Liver (tissue), 3 donors: ENCODE measurements at regions not wholly inside any gene's neighbourhood (a gene's known extent, or its start where the extent isn't known, plus 50 kb on each side); places are given as distances from the start of the nearest gene placed in this dataset.

ENCODE experiments used
- JUND ChIP-seq, 2 donors: IDR thresholded peaks; 2 replicates each; pipeline ENCODE4 v1.6.1; 2016; ENCODE audit warnings: antibody characterized with exemption in 2 of 2
- TAF1 ChIP-seq: conservative IDR thresholded peaks from 2 replicates; pipeline ENCODE4 v1.6.1; 2016; ENCODE audit warnings: antibody characterized with exemption, mild to moderate bottlenecking
- TF ChIP-seq, protein P1 (sequence below): IDR thresholded peaks from 2 replicates; pipeline ENCODE4 v1.6.1; 2016; ENCODE audit warnings: antibody characterized with exemption, mild to moderate bottlenecking
- TF ChIP-seq, protein P2 (sequence below): fragments of 150-350 bp; IDR thresholded peaks from 2 replicates; pipeline ENCODE4 v1.5.1; 2017; ENCODE audit warnings: improper control_type of control experiment, low read depth, low read length; ENCODE audit not compliant: missing input control
- donor health status: healthy.
- donor health status: healthy.

DNA sequence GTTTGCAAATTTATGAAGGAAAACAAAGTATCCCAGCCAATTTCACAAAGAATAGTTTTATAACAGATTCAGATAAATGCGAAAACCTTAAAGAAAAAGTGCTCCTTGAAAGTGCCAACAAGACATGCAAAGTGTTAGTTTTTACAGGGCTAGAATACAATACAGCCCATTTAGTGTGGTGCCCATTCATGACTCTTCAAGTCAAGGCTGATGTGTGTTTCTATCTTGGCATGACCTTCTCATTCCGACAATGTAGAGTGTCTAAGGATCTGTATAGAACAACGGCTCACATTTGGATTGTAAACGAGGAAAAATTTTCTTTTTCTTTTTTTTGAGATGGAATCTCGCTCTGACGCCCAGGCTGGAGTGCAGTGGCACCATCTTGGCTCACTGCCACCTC is 205.2 kb upstream of the SEMA6A start:
- TF ChIP-seq, protein P1, sequence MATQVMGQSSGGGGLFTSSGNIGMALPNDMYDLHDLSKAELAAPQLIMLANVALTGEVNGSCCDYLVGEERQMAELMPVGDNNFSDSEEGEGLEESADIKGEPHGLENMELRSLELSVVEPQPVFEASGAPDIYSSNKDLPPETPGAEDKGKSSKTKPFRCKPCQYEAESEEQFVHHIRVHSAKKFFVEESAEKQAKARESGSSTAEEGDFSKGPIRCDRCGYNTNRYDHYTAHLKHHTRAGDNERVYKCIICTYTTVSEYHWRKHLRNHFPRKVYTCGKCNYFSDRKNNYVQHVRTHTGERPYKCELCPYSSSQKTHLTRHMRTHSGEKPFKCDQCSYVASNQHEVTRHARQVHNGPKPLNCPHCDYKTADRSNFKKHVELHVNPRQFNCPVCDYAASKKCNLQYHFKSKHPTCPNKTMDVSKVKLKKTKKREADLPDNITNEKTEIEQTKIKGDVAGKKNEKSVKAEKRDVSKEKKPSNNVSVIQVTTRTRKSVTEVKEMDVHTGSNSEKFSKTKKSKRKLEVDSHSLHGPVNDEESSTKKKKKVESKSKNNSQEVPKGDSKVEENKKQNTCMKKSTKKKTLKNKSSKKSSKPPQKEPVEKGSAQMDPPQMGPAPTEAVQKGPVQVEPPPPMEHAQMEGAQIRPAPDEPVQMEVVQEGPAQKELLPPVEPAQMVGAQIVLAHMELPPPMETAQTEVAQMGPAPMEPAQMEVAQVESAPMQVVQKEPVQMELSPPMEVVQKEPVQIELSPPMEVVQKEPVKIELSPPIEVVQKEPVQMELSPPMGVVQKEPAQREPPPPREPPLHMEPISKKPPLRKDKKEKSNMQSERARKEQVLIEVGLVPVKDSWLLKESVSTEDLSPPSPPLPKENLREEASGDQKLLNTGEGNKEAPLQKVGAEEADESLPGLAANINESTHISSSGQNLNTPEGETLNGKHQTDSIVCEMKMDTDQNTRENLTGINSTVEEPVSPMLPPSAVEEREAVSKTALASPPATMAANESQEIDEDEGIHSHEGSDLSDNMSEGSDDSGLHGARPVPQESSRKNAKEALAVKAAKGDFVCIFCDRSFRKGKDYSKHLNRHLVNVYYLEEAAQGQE = no peak
- TF ChIP-seq, protein P2, sequence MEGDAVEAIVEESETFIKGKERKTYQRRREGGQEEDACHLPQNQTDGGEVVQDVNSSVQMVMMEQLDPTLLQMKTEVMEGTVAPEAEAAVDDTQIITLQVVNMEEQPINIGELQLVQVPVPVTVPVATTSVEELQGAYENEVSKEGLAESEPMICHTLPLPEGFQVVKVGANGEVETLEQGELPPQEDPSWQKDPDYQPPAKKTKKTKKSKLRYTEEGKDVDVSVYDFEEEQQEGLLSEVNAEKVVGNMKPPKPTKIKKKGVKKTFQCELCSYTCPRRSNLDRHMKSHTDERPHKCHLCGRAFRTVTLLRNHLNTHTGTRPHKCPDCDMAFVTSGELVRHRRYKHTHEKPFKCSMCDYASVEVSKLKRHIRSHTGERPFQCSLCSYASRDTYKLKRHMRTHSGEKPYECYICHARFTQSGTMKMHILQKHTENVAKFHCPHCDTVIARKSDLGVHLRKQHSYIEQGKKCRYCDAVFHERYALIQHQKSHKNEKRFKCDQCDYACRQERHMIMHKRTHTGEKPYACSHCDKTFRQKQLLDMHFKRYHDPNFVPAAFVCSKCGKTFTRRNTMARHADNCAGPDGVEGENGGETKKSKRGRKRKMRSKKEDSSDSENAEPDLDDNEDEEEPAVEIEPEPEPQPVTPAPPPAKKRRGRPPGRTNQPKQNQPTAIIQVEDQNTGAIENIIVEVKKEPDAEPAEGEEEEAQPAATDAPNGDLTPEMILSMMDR = no peak
- TF ChIP-seq JUND (IDR thresholded peaks at IDR 0.05) (no peak), TAF1 (no peak)
